SW480 (cell line): ENCODE measurements at regions not wholly inside any gene's neighbourhood (a gene's known extent, or its start where the extent isn't known, plus 50 kb on each side); places are given as distances from the start of the nearest gene placed in this dataset.

ENCODE experiments used
- DNase-seq: peaks from one replicate; pipeline ENCODE4 v3.0.0-alpha.2; 2016; ENCODE audit warnings: low spot score

- DNase-seq, result no peak
Measured at GRCh38 chr7:89926701-89927100, 227.6 kb upstream of the STEAP1 start.

- no peak for DNase-seq
Measured at GRCh38 chr7:89927762-89928161, 226.5 kb upstream of the STEAP1 start.

GRCh38 chr7:89928451-89928850, 225.8 kb upstream of the STEAP1 start:
- DNase-seq, result no peak

GRCh38 chr7:89934101-89934500, 220.2 kb upstream of the STEAP1 start:
- DNase-seq, result no peak

- DNase-seq, result no peak
Measured at GRCh38 chr7:89943525-89944050, 210.7 kb upstream of the STEAP1 start.

- no peak for DNase-seq
Measured at GRCh38 chr7:89958525-89959068, 195.7 kb upstream of the STEAP1 start.

- no peak for DNase-seq
Measured at GRCh38 chr7:89966067-89966664, 188.1 kb upstream of the STEAP1 start.

GRCh38 chr7:89975577-89975976, 178.7 kb upstream of the STEAP1 start:
- no peak for DNase-seq

- no peak for DNase-seq
Measured at GRCh38 chr7:89987665-89988064, 166.6 kb upstream of the STEAP1 start.

- no peak for DNase-seq
Measured at GRCh38 chr7:89988074-89988473, 166.2 kb upstream of the STEAP1 start.

GRCh38 chr7:89989454-89989853, 164.8 kb upstream of the STEAP1 start:
- no peak for DNase-seq

- no peak for DNase-seq
Measured at GRCh38 chr7:89994483-89994882, 159.8 kb upstream of the STEAP1 start.

GRCh38 chr7:89998554-89998953, 155.7 kb upstream of the STEAP1 start:
- no peak for DNase-seq

GRCh38 chr7:90005836-90006235, 148.4 kb upstream of the STEAP1 start:
- DNase-seq, result no peak

GRCh38 chr7:90007001-90007654, 147.1 kb upstream of the STEAP1 start:
- DNase-seq, result no peak

GRCh38 chr7:90007831-90008230, 146.4 kb upstream of the STEAP1 start:
- DNase-seq, result no peak

- DNase-seq, result no peak
Measured at GRCh38 chr7:90022213-90022612, 132.1 kb upstream of the STEAP1 start.

GRCh38 chr7:90025771-90026170, 128.5 kb upstream of the STEAP1 start:
- no peak for DNase-seq

GRCh38 chr7:90033850-90034249, 120.4 kb upstream of the STEAP1 start:
- DNase-seq, result no peak

GRCh38 chr7:90053094-90053493, 101.2 kb upstream of the STEAP1 start:
- DNase-seq, result no peak

GRCh38 chr7:90061077-90061476, 93.2 kb upstream of the STEAP1 start:
- DNase-seq, result no peak

GRCh38 chr7:90064370-90064769, 89.9 kb upstream of the STEAP1 start:
- no peak for DNase-seq

- no peak for DNase-seq
Measured at GRCh38 chr7:90067171-90067570, 87.1 kb upstream of the STEAP1 start.

- DNase-seq, result peak; percentile 17
Measured at GRCh38 chr7:90070238-90070637, 84.0 kb upstream of the STEAP1 start.
